Keratinocyte (primary cell): ENCODE measurements at regions not wholly inside any gene's neighbourhood (a gene's known extent, or its start where the extent isn't known, plus 50 kb on each side); places are given as distances from the start of the nearest gene placed in this dataset.

Source experiments
- DNase-seq: peaks from one replicate; pipeline ENCODE4 v3.0.0-alpha.2; 2011; ENCODE audit warnings: low read depth, missing footprints, low spot score
- FAIRE-seq: peaks from 2 replicates; lab custom pipeline; 2011; peaks lifted over from hg19 to GRCh38; lab: Jason Lieb, UNC
- H2AFZ ChIP-seq: 2 replicates; pipeline ENCODE4 v1.6.0; 2012; ENCODE audit warnings: low read length, control low read depth, inconsistent platforms; ENCODE audit not compliant: control insufficient read depth
- H3K27ac ChIP-seq: 2 replicates; pipeline ENCODE4 v1.5.1; 2011; ENCODE audit warnings: low read length; ENCODE audit not compliant: control insufficient read depth, insufficient read depth
- H3K27me3 ChIP-seq: 3 replicates; pipeline ENCODE4 v1.6.0; 2011; ENCODE audit warnings: low read length; ENCODE audit not compliant: control insufficient read depth, insufficient read depth; ENCODE audit errors: extremely low read depth
- H3K36me3 ChIP-seq, 2 experiments: 2 replicates in 1 of 2; 3 replicates in 1 of 2; pipeline ENCODE4 v1.5.1; 2011; ENCODE audit warnings: low read length in 2 of 2, mild to moderate bottlenecking in 1 of 2; ENCODE audit not compliant: control insufficient read depth in 2 of 2, insufficient read depth in 2 of 2; ENCODE audit errors: extremely low read depth in 1 of 2
- H3K4me1 ChIP-seq: 3 replicates; pipeline ENCODE4 v1.5.1; 2011; ENCODE audit warnings: low read length; ENCODE audit not compliant: control insufficient read depth, insufficient read depth; ENCODE audit errors: extremely low read depth
- H3K4me2 ChIP-seq: 3 replicates; pipeline ENCODE4 v1.6.0; 2011; ENCODE audit warnings: low read depth, low read length; ENCODE audit not compliant: control insufficient read depth, insufficient read depth; ENCODE audit errors: extremely low read depth
- H3K4me3 ChIP-seq, 3 experiments: fragments of 200-600 bp in 1 of 3; sonication (generic) in 1 of 3; 2 replicates in 2 of 3; 3 replicates in 1 of 3; pipeline ENCODE4 v1.5.1; 2011 to 2016; ENCODE audit warnings: low read length in 3 of 3, mild to moderate bottlenecking in 3 of 3, control low read depth in 2 of 3, inconsistent platforms in 1 of 3, low read depth in 1 of 3, mixed read lengths in 1 of 3, mixed run types in 1 of 3, moderate library complexity in 1 of 3; ENCODE audit not compliant: control insufficient read depth in 2 of 3, insufficient read depth in 2 of 3; ENCODE audit errors: extremely low read depth in 1 of 3
- H3K79me2 ChIP-seq: 2 replicates; pipeline ENCODE4 v1.6.0; 2012; ENCODE audit warnings: low read length; ENCODE audit not compliant: control insufficient read depth, insufficient read depth
- H3K9ac ChIP-seq: 3 replicates; pipeline ENCODE4 v1.6.0; 2011; ENCODE audit warnings: low read length; ENCODE audit not compliant: control insufficient read depth, insufficient read depth; ENCODE audit errors: extremely low read depth
- H3K9me1 ChIP-seq: 3 replicates; pipeline ENCODE4 v1.6.0; 2011; ENCODE audit warnings: low read length; ENCODE audit not compliant: control insufficient read depth, insufficient read depth; ENCODE audit errors: extremely low read depth
- H3K9me3 ChIP-seq: 2 replicates; pipeline ENCODE4 v1.5.1; 2012; ENCODE audit warnings: low read depth, low read length; ENCODE audit not compliant: control insufficient read depth
- H4K20me1 ChIP-seq: 3 replicates; pipeline ENCODE4 v1.6.0; 2011; ENCODE audit warnings: low read length; ENCODE audit not compliant: control insufficient read depth, insufficient read depth; ENCODE audit errors: extremely low read depth
- CTCF ChIP-seq, 3 experiments: IDR thresholded peaks in 1 of 3; conservative IDR thresholded peaks in 1 of 3; optimal IDR thresholded peaks in 1 of 3; 2 replicates in 2 of 3; 3 replicates in 1 of 3; pipeline versions ENCODE3 to v1.5.1; 2011; ENCODE audit warnings: low read length in 3 of 3, mild to moderate bottlenecking in 3 of 3, moderate library complexity in 2 of 3, control low read depth in 1 of 3, inconsistent platforms in 1 of 3; ENCODE audit not compliant: insufficient read depth in 2 of 3; ENCODE audit errors: extremely low read depth in 1 of 3
- EZH2 ChIP-seq: IDR thresholded peaks from one replicate; pipeline ENCODE4 v1.6.1; 2012; ENCODE audit warnings: inconsistent platforms, mild to moderate bottlenecking, low read length, moderate library complexity
- dilution Hi-C: fragments of 300-500 bp; cut with MboI; formaldehyde crosslinking; loops from one replicate; pipeline ENCODE4 v1.7.0; 2020; ENCODE audit warnings: low sequenced_read_pairs; ENCODE audit not compliant: extremely low pct_ligation_motif_present

GRCh38 chr6:23494367-23494766 lies 631.6 kb upstream of the NRSN1 start:
- no peaks in the 10 kb centered on the region for H4K20me1 ChIP-seq
- DNase-seq (no peak), FAIRE-seq (no peak)
- no peak overlapping the region for H3K9ac ChIP-seq
- H3K4me3 ChIP-seq, result no peak overlapping the region
- H3K36me3 ChIP-seq, result no peaks in the 10 kb centered on the region
- H3K4me1 ChIP-seq, result no peaks in the 10 kb centered on the region
- H3K4me2 ChIP-seq, result no peak overlapping the region
- no peak overlapping the region for H2AFZ ChIP-seq
- H3K79me2 ChIP-seq, result no peaks in the 10 kb centered on the region
- no peak overlapping the region for H3K27ac ChIP-seq
- H3K27me3 ChIP-seq, result no peaks in the 10 kb centered on the region
- H3K9me1 ChIP-seq, result no peaks in the 10 kb centered on the region
- dilution Hi-C loops, result no loop called here
- no peak for TF ChIP-seq CTCF (optimal IDR thresholded peaks at IDR 0.05 in 1 of 3, IDR thresholded peaks at IDR 0.05 in 1 of 3, conservative IDR thresholded peaks at IDR 0.05 in 1 of 3; ENCODE audit: extremely low read depth in 1 of 3, insufficient read depth in 2 of 3, low read length in 3 of 3)
- TF ChIP-seq EZH2, result no peak
- peaks cover 1% of the 10 kb centered on the region for H3K9me3 ChIP-seq

DNA sequence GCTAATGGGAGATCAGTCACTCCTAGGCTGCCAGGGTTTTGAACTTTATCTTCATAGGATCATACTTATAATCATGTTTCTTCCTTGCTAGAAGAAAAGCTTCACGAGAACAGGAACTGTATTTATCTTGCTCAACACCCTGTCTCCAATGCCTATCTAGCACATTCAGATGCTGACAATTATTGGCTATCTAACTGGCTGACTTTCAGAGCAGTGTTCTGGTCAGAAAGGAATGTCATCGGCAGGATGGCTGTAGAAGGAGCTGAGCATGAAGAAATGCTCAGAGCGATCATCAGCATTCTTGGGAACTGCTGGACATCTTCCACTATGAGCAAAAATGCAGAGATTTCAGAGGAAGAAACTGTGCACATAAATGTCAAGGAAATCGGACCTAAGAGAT lies 628.0 kb upstream of the NRSN1 start:
- Histone ChIP-seq H3K36me3 (no peaks in the 10 kb centered on the region), H3K79me2 (no peaks in the 10 kb centered on the region), H3K4me1 (no peaks in the 10 kb centered on the region), H3K9me1 (no peaks in the 10 kb centered on the region), H2AFZ (no peak overlapping the region), H4K20me1 (no peaks in the 10 kb centered on the region), H3K4me3 (no peak overlapping the region), H3K27me3 (no peaks in the 10 kb centered on the region), H3K27ac (no peak overlapping the region), H3K9me3 (no peaks in the 10 kb centered on the region), H3K4me2 (no peak overlapping the region), H3K9ac (no peak overlapping the region)
- TF ChIP-seq EZH2 (no peak), CTCF (optimal IDR thresholded peaks at IDR 0.05 in 1 of 3, IDR thresholded peaks at IDR 0.05 in 1 of 3, conservative IDR thresholded peaks at IDR 0.05 in 1 of 3; ENCODE audit: extremely low read depth in 1 of 3, insufficient read depth in 2 of 3, low read length in 3 of 3) (no peak)
- FAIRE-seq (no peak), DNase-seq (no peak)
- dilution Hi-C loops, result no loop called here
